Mesenchymal stem cell (in vitro differentiated cells and primary cell): ENCODE measurements at regions not wholly inside any gene's neighbourhood (a gene's known extent, or its start where the extent isn't known, plus 50 kb on each side); places are given as distances from the start of the nearest gene placed in this dataset.

Source experiments
- DNase-seq: peaks from one replicate; pipeline ENCODE4 v3.0.0-alpha.2; 2013
- H2AFZ ChIP-seq: one replicate; pipeline ENCODE4 v1.6.1; 2013; ENCODE audit warnings: low read depth, mild to moderate bottlenecking, control low read depth, inconsistent platforms, low read length, moderate library complexity
- H2AK5ac ChIP-seq: 2 replicates; pipeline ENCODE4 v1.6.1; 2013; ENCODE audit warnings: low read length, moderate library complexity, mild to moderate bottlenecking, inconsistent platforms; ENCODE audit not compliant: severe bottlenecking
- H2BK120ac ChIP-seq: one replicate; pipeline ENCODE4 v1.6.1; 2013; ENCODE audit warnings: low read depth, mild to moderate bottlenecking, inconsistent platforms, low read length, moderate library complexity
- H2BK12ac ChIP-seq, 2 experiments: one replicate each; pipeline ENCODE4 v1.6.1; 2013; ENCODE audit warnings: inconsistent platforms in 2 of 2, low read length in 2 of 2, mild to moderate bottlenecking in 2 of 2, moderate library complexity in 2 of 2, control low read depth in 1 of 2
- H2BK15ac ChIP-seq: one replicate; pipeline ENCODE4 v1.6.1; 2013; ENCODE audit warnings: mild to moderate bottlenecking, low read depth, inconsistent platforms; ENCODE audit not compliant: poor library complexity, severe bottlenecking
- H2BK5ac ChIP-seq: 2 replicates; pipeline ENCODE4 v1.6.1; 2013; ENCODE audit warnings: low read depth, mild to moderate bottlenecking, low read length, control low read depth, inconsistent platforms; ENCODE audit not compliant: poor library complexity, severe bottlenecking
- H3K14ac ChIP-seq, 2 experiments: one replicate each; pipeline ENCODE4 v1.6.1; 2013; ENCODE audit warnings: inconsistent platforms in 2 of 2, low read length in 2 of 2, control low read depth in 1 of 2, mild to moderate bottlenecking in 1 of 2, moderate library complexity in 1 of 2
- H3K18ac ChIP-seq, 2 experiments: one replicate each; pipeline ENCODE4 v1.6.1; 2013; ENCODE audit warnings: inconsistent platforms in 2 of 2, low read length in 2 of 2, control low read depth in 1 of 2, low read depth in 1 of 2, mild to moderate bottlenecking in 1 of 2
- H3K23ac ChIP-seq, 2 experiments: one replicate each; pipeline ENCODE4 v1.6.1; 2013; ENCODE audit warnings: inconsistent platforms in 2 of 2, low read length in 2 of 2, mild to moderate bottlenecking in 2 of 2, moderate library complexity in 2 of 2, control low read depth in 1 of 2
- H3K27ac ChIP-seq: 2 replicates; pipeline ENCODE4 v1.5.1; 2013; ENCODE audit warnings: mild to moderate bottlenecking, moderate library complexity, low read length, control low read depth, inconsistent platforms; ENCODE audit not compliant: poor library complexity, severe bottlenecking
- H3K27me3 ChIP-seq, 2 experiments: 2 replicates each; pipeline versions ENCODE4 v1.6.1 to v1.7.0; 2013; ENCODE audit warnings: low read length in 2 of 2, mild to moderate bottlenecking in 2 of 2, moderate library complexity in 2 of 2, control low read depth in 1 of 2, inconsistent platforms in 1 of 2; ENCODE audit not compliant: control insufficient read depth in 1 of 2, insufficient read depth in 1 of 2
- H3K36me3 ChIP-seq, 2 experiments: 2 replicates each; pipeline versions ENCODE4 v1.6.1 to v1.7.0; 2013; ENCODE audit warnings: low read length in 2 of 2, control low read depth in 1 of 2, inconsistent platforms in 1 of 2, low read depth in 1 of 2, mild to moderate bottlenecking in 1 of 2; ENCODE audit not compliant: insufficient read depth in 2 of 2, control insufficient read depth in 1 of 2
- H3K4ac ChIP-seq, 2 experiments: one replicate each; pipeline ENCODE4 v1.6.1; 2013; ENCODE audit warnings: inconsistent platforms in 2 of 2, low read length in 2 of 2, mild to moderate bottlenecking in 2 of 2, moderate library complexity in 2 of 2, control low read depth in 1 of 2, low read depth in 1 of 2
- H3K4me1 ChIP-seq: 2 replicates; pipeline ENCODE4 v1.6.1; 2013; ENCODE audit warnings: low read depth, low read length, control low read depth; ENCODE audit not compliant: control insufficient read depth, insufficient read depth
- H3K4me2 ChIP-seq: 2 replicates; pipeline ENCODE4 v1.6.1; 2013; ENCODE audit warnings: low read length, mild to moderate bottlenecking, inconsistent platforms; ENCODE audit not compliant: poor library complexity, severe bottlenecking
- H3K4me3 ChIP-seq, 2 experiments: 2 replicates each; pipeline versions ENCODE4 v1.5.1 to v1.7.0; 2013; ENCODE audit warnings: low read length in 2 of 2, mild to moderate bottlenecking in 2 of 2, control low read depth in 1 of 2, low read depth in 1 of 2; ENCODE audit not compliant: insufficient read depth in 1 of 2
- H3K79me1 ChIP-seq: replicated peaks from 2 replicates; pipeline ENCODE4 v1.6.1; 2013; ENCODE audit warnings: mild to moderate bottlenecking, control low read depth, low read length, inconsistent platforms; ENCODE audit not compliant: poor library complexity, severe bottlenecking
- H3K9ac ChIP-seq: 2 replicates; pipeline ENCODE4 v1.7.0; 2013; ENCODE audit warnings: mild to moderate bottlenecking, low read length, moderate library complexity
- H3K9me3 ChIP-seq: 2 replicates; pipeline ENCODE4 v1.7.0; 2013; ENCODE audit warnings: mild to moderate bottlenecking, low read length; ENCODE audit not compliant: control insufficient read depth
- H4K8ac ChIP-seq: one replicate; pipeline ENCODE4 v1.6.1; 2013; ENCODE audit warnings: inconsistent platforms, mild to moderate bottlenecking, low read length, moderate library complexity
- H4K91ac ChIP-seq: one replicate; pipeline ENCODE4 v1.6.1; 2013; ENCODE audit warnings: mild to moderate bottlenecking, low read length, inconsistent platforms
- WGBS: methylation state at CpG from one replicate; pipeline ENCODE4 v1.1.7; 2013; ENCODE audit warnings: mixed read lengths; 5-methylcytosine and 5-hydroxymethylcytosine counted together

DNA sequence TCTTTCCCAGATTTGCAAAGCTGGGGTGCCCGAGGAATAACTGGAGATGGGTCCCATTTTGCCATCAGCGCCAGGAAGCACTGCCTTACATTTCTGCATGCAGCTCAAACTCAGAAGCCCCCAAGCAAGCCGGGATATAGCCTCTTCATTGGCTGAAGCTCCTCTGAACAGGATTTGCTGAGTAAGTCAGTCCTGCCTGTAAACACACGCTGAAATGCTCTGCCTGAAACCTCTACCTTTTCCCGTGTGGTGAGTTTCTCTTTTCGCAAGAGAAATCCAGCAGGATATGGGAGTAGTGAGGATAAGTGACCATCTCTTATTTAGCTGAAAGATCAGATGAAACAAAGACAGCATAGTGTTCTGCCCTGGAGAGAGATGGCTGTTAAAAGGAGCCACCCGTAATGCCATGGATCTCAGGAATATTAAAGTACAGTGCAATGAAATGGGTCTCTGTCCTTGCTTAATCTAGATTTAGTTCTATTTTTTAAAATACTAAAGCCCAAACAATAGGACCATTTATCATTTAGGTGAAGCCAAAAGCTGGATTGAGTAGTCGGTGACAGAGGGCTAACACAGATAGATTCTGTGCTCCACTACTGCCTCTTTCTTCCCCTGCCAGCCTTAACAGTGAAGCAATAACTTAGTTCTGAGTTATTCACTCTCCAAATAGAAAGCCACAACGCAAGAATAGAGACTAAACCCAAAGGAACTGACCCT is 177.5 kb upstream of the PPP2R2B start:
- H3K36me3 ChIP-seq, result no peaks in the 10 kb centered on the region
- H2BK15ac ChIP-seq, result no peak overlapping the region
- DNase-seq, result no peak
- no peak overlapping the region for H3K9ac ChIP-seq
- H3K14ac ChIP-seq, result no peak overlapping the region
- 53% methylated on average over 8 of the region's 9 CpGs for WGBS
- no peak overlapping the region for H3K4ac ChIP-seq
- H3K79me1 ChIP-seq, result no peaks in the 10 kb centered on the region
- no peak overlapping the region for H3K27ac ChIP-seq
- no peak overlapping the region for H4K91ac ChIP-seq
- H3K27me3 ChIP-seq, result peaks cover 15 to 24% of the 10 kb centered on the region in 2 experiments
- no peak overlapping the region for H3K4me2 ChIP-seq
- H2AK5ac ChIP-seq, result no peak overlapping the region
- no peak overlapping the region for H2BK5ac ChIP-seq
- H2BK12ac ChIP-seq, result no peak overlapping the region
- no peak overlapping the region for H4K8ac ChIP-seq
- H2BK120ac ChIP-seq, result no peak overlapping the region
- H2AFZ ChIP-seq, result no peak overlapping the region
- H3K4me3 ChIP-seq, result no peak overlapping the region
- no peak overlapping the region for H3K23ac ChIP-seq
- H3K4me1 ChIP-seq, result no peaks in the 10 kb centered on the region
- no peaks in the 10 kb centered on the region for H3K9me3 ChIP-seq
- H3K18ac ChIP-seq, result no peak overlapping the region

GRCh38 chr5:147057051-147057450 is 177.8 kb upstream of the STK32A start:
- H2AFZ ChIP-seq, result no peak overlapping the region

GRCh38 chr5:147061431-147061830 is 173.4 kb upstream of the STK32A start:
- H4K8ac ChIP-seq, result no peak overlapping the region
- no peak for DNase-seq
- no peak overlapping the region for H4K91ac ChIP-seq
- H3K9me3 ChIP-seq, result no peaks in the 10 kb centered on the region
- no peak overlapping the region for H3K4me2 ChIP-seq
- peaks cover 5 to 6% of the 10 kb centered on the region in 2 experiments for H3K27me3 ChIP-seq
- no peaks in the 10 kb centered on the region for H3K79me1 ChIP-seq
- H3K4me1 ChIP-seq, result no peaks in the 10 kb centered on the region
- no peak overlapping the region for H3K4me3 ChIP-seq
- no peaks in the 10 kb centered on the region for H3K36me3 ChIP-seq
- H3K18ac ChIP-seq, result no peak overlapping the region
- no peak overlapping the region for H3K27ac ChIP-seq
- WGBS, result 54% methylated on average over 2 of the region's 4 CpGs
- H3K4ac ChIP-seq, result no peak overlapping the region
- H3K9ac ChIP-seq, result no peak overlapping the region
- no peak overlapping the region for H2BK15ac ChIP-seq
- no peak overlapping the region for H2AK5ac ChIP-seq
- H3K14ac ChIP-seq, result no peak overlapping the region
- no peak overlapping the region for H2BK5ac ChIP-seq
- no peak overlapping the region for H3K23ac ChIP-seq
- no peak overlapping the region for H2BK120ac ChIP-seq
- no peak overlapping the region for H2BK12ac ChIP-seq
- no peak overlapping the region for H2AFZ ChIP-seq

More at GRCh38 chr5:147057051-147057450, 177.8 kb upstream of the STK32A start:
- no peak for DNase-seq
- peaks cover 15 to 24% of the 10 kb centered on the region in 2 experiments for H3K27me3 ChIP-seq
- H3K4me2 ChIP-seq, result no peak overlapping the region
- H4K8ac ChIP-seq, result no peak overlapping the region
- no peak overlapping the region for H3K14ac ChIP-seq
- H3K9me3 ChIP-seq, result no peaks in the 10 kb centered on the region
- H2BK120ac ChIP-seq, result no peak overlapping the region
- no peak overlapping the region for H3K18ac ChIP-seq
- no peak overlapping the region for H3K4me3 ChIP-seq
- no peak overlapping the region for H4K91ac ChIP-seq
- no peak overlapping the region for H2BK15ac ChIP-seq
- H3K9ac ChIP-seq, result no peak overlapping the region
- no peak overlapping the region for H2BK12ac ChIP-seq
- no peak overlapping the region for H3K27ac ChIP-seq
- H3K36me3 ChIP-seq, result no peaks in the 10 kb centered on the region
- no peak overlapping the region for H2AK5ac ChIP-seq
- no CpG with 5 or more reads among the region's 1 CpG for WGBS
- no peak overlapping the region for H3K4ac ChIP-seq
- no peaks in the 10 kb centered on the region for H3K79me1 ChIP-seq
- H3K23ac ChIP-seq, result no peak overlapping the region
- H3K4me1 ChIP-seq, result no peaks in the 10 kb centered on the region
- no peak overlapping the region for H2BK5ac ChIP-seq

DNA sequence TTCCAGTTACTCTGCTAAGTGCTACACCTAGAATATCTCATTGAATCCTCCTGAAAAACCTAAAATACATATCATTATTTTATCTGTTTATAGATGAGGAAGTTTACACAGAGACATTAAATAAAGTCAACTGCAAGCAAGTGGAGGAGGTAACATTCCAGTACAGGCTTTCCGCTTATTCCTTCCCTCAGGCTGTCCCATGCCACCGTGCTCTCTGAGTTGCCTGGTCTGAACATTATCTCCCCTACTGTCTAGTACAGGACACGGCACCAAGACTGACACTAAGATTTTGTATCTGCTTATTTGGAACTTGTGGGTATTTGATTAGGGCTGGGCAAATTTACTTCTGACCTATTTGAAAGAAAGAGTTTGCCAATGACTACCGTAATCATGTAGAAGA is 172.4 kb upstream of the STK32A start:
- no peaks in the 10 kb centered on the region for H3K4me1 ChIP-seq
- H3K14ac ChIP-seq, result no peak overlapping the region
- no peak overlapping the region for H2BK5ac ChIP-seq
- H4K8ac ChIP-seq, result no peak overlapping the region
- no peak overlapping the region for H2BK15ac ChIP-seq
- H3K36me3 ChIP-seq, result no peaks in the 10 kb centered on the region
- no peak overlapping the region for H3K4me3 ChIP-seq
- 100% methylated on average over 3 of the region's 4 CpGs for WGBS
- no peak overlapping the region for H3K4me2 ChIP-seq
- H2AK5ac ChIP-seq, result no peak overlapping the region
- no peak overlapping the region for H2AFZ ChIP-seq
- H3K27ac ChIP-seq, result no peak overlapping the region
- no peak overlapping the region for H3K9ac ChIP-seq
- peaks cover under 1 to 6% of the 10 kb centered on the region in 2 experiments for H3K27me3 ChIP-seq
- H2BK12ac ChIP-seq, result no peak overlapping the region
- H2BK120ac ChIP-seq, result no peak overlapping the region
- H3K23ac ChIP-seq, result no peak overlapping the region
- H3K18ac ChIP-seq, result no peak overlapping the region
- H4K91ac ChIP-seq, result no peak overlapping the region
- no peak overlapping the region for H3K4ac ChIP-seq
- H3K79me1 ChIP-seq, result no peaks in the 10 kb centered on the region
- no peak for DNase-seq
- no peaks in the 10 kb centered on the region for H3K9me3 ChIP-seq
